ENCODE measurements at regions not wholly inside any gene's neighbourhood (a gene's known extent, or its start where the extent isn't known, plus 50 kb on each side); places are given as distances from the start of the nearest gene placed in this dataset.

GRCh38 chr11:19329970-19330369, 89.2 kb upstream of the E2F8 start:
- H2AFZ ChIP-seq (ENCODE audit: low read length), result no peak overlapping the region
- no peak overlapping the region for H2BK120ac ChIP-seq (replicated peaks; ENCODE audit: low read depth, low read length)
- H2BK20ac ChIP-seq (ENCODE audit: low read length), result no peak overlapping the region
- H3K4ac ChIP-seq (replicated peaks; ENCODE audit: insufficient read length, low read depth, low read length), result no peak overlapping the region
- no peaks in the 10 kb centered on the region for H3K79me2 ChIP-seq (ENCODE audit: control insufficient read depth in 1 of 2, insufficient read depth in 2 of 2, low read length in 2 of 2)
- no peak overlapping the region for H3K18ac ChIP-seq (ENCODE audit: extremely low read depth, low read length)
- no peaks in the 10 kb centered on the region for H3K23me2 ChIP-seq (ENCODE audit: low read depth, low read length)
- TF ChIP-seq SRF (IDR thresholded peaks at IDR 0.05; ENCODE audit: low read depth, low read length) (no peak), JUND (IDR thresholded peaks at IDR 0.05; ENCODE audit: low read length) (no peak), KDM4A (IDR thresholded peaks at IDR 0.05; ENCODE audit: low read depth, low read length, severe bottlenecking) (no peak)
- TF ChIP-seq, protein P1, sequence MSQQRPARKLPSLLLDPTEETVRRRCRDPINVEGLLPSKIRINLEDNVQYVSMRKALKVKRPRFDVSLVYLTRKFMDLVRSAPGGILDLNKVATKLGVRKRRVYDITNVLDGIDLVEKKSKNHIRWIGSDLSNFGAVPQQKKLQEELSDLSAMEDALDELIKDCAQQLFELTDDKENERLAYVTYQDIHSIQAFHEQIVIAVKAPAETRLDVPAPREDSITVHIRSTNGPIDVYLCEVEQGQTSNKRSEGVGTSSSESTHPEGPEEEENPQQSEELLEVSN (IDR thresholded peaks at IDR 0.05), result no peak
- no peak overlapping the region for H3K56ac ChIP-seq (replicated peaks; ENCODE audit: insufficient read length, low read depth, low read length)
- no peak overlapping the region for H4K5ac ChIP-seq (ENCODE audit: insufficient read length, low read depth, low read length)
- no peak overlapping the region for H4K8ac ChIP-seq (ENCODE audit: extremely low read depth, insufficient read depth, low read length)
- H3K27me3 ChIP-seq (replicated peaks in 1 of 4; ENCODE audit: control insufficient read depth in 3 of 4, extremely low read depth in 1 of 4, insufficient read depth in 3 of 4, low read length in 3 of 4), result no peaks in the 10 kb centered on the region
- H3K79me1 ChIP-seq (ENCODE audit: low read depth, low read length), result no peaks in the 10 kb centered on the region
- no peaks in the 10 kb centered on the region for H4K20me1 ChIP-seq (replicated peaks in 1 of 2; ENCODE audit: control insufficient read depth in 1 of 2, insufficient read depth in 2 of 2, low read length in 2 of 2)
- no peak overlapping the region for H2BK5ac ChIP-seq (ENCODE audit: low read depth, low read length)
- no peaks in the 10 kb centered on the region for H3K4me1 ChIP-seq (replicated peaks in 1 of 4; ENCODE audit: control insufficient read depth in 3 of 4, insufficient read depth in 4 of 4, low read length in 3 of 4)
- H3K27ac ChIP-seq (ENCODE audit: low read depth, low read length), result no peak overlapping the region
- H3K36me3 ChIP-seq (ENCODE audit: control insufficient read depth in 2 of 4, insufficient read depth in 4 of 4, low read length in 3 of 4), result no peaks in the 10 kb centered on the region
- no peak overlapping the region for H3K14ac ChIP-seq (ENCODE audit: insufficient read length)
- no peak overlapping the region for H3K4me2 ChIP-seq (ENCODE audit: insufficient read depth in 1 of 2, low read depth in 2 of 2, low read length in 2 of 2)
- ChIA-PET POLR2A (ENCODE audit: partially characterized antibody) (no interaction called here), CTCF (ENCODE audit: partially characterized antibody) (interaction anchor here (0.8 to 3.7 kb wide), 4 partner anchors 14 to 227 kb away, joined by 3 to 11 read pairs (median 5); no protein-coding TSS in a partner anchor)
- H4K91ac ChIP-seq (replicated peaks; ENCODE audit: insufficient read length, low read length), result no peak overlapping the region
- H3K9ac ChIP-seq (replicated peaks in 1 of 4; ENCODE audit: extremely low read depth in 1 of 4, low read depth in 3 of 4, low read length in 3 of 4), result no peak overlapping the region
- DNase-seq (ENCODE audit: low read depth in 1 of 2, low spot score in 2 of 2) (no peak), FAIRE-seq (no peak)
- no peak overlapping the region for H2BK12ac ChIP-seq (ENCODE audit: low read depth, low read length)
- H3K4me3 ChIP-seq (ENCODE audit: extremely low read depth in 1 of 4, insufficient read depth in 2 of 4, low read depth in 3 of 4, low read length in 4 of 4), result no peak overlapping the region
- no peak overlapping the region for H2BK15ac ChIP-seq (ENCODE audit: low read length)
- WGBS, 2 experiments (ENCODE audit: extremely low coverage in 1 of 2, insufficient coverage in 1 of 2, insufficient read length in 1 of 2, insufficient replicate concordance in 2 of 2, low coverage in 1 of 2, low lambda C conversion rate in 2 of 2, missing lambda C conversion rate in 1 of 2), result 92% methylated on average over 1 of the region's 1 CpG; no CpG with 5 or more reads in 1 of the 2 experiments
- H3K23ac ChIP-seq (ENCODE audit: insufficient read length), result no peak overlapping the region
- no peaks in the 10 kb centered on the region for H3K9me3 ChIP-seq (ENCODE audit: insufficient read depth in 2 of 2, low read depth in 1 of 2, low read length in 1 of 2)
- no peak overlapping the region for H2AK5ac ChIP-seq (ENCODE audit: low read depth, low read length)
